ENCODE measurements at regions not wholly inside any gene's neighbourhood (a gene's known extent, or its start where the extent isn't known, plus 50 kb on each side); places are given as distances from the start of the nearest gene placed in this dataset.

DNA sequence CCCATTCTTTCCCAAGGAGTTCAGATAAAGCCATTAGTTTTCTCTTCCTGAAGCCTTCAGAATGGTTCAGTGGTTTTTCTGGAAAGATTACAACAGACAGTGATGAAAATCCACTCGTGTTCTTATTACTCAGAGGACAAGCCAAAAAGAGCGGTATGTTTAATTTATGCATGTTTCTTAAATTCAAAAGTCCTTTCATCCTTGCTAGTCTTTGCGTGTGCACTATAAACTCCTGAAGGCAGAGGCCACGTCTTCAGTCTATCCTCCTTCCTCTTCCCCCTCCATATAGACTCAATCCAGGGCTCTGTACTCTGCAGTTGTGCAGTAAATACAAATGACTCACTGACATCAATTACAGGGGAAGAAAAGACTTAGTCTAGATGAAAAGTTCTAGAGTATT, 409.2 kb upstream of the PLXNA2 start:
- WGBS, 2 donors, result 67 to 72% methylated on average over 4 of the region's 4 CpGs
- intact Hi-C loops (cut with DNase I), result no loop called here

DNA sequence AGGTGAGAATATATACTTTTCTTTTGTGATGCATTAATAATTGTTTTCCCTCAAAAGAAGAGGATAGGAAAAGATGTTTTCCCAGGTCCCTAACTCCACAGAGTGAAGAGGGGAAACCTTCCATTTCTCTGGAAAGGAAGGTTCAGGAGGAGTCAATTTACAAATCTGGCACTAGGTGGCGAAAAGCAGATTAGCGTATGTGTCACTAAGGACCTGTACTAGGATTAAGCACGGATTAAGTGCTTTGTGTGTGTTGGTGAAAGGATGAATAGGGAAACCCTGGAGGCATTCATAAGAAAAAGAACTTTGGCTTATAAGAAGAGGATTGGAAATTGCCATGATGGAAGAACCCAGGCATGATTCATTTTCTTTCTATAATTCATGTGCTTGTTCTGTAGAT, 410.1 kb upstream of the PLXNA2 start:
- no peak for DNase-seq
- H3K27me3 ChIP-seq, result no peaks in the 10 kb centered on the region
- no peaks in the 10 kb centered on the region for H3K4me1 ChIP-seq
- TF ChIP-seq, protein P1, sequence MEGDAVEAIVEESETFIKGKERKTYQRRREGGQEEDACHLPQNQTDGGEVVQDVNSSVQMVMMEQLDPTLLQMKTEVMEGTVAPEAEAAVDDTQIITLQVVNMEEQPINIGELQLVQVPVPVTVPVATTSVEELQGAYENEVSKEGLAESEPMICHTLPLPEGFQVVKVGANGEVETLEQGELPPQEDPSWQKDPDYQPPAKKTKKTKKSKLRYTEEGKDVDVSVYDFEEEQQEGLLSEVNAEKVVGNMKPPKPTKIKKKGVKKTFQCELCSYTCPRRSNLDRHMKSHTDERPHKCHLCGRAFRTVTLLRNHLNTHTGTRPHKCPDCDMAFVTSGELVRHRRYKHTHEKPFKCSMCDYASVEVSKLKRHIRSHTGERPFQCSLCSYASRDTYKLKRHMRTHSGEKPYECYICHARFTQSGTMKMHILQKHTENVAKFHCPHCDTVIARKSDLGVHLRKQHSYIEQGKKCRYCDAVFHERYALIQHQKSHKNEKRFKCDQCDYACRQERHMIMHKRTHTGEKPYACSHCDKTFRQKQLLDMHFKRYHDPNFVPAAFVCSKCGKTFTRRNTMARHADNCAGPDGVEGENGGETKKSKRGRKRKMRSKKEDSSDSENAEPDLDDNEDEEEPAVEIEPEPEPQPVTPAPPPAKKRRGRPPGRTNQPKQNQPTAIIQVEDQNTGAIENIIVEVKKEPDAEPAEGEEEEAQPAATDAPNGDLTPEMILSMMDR (IDR thresholded peaks at IDR 0.05), result no peak
- TF ChIP-seq POLR2AphosphoS5 (IDR thresholded peaks at IDR 0.05) (no peak), POLR2A (IDR thresholded peaks at IDR 0.05) (no peak), EP300 (IDR thresholded peaks at IDR 0.05) (no peak)
- H3K9me3 ChIP-seq, result no peaks in the 10 kb centered on the region
- no peak overlapping the region for H3K27ac ChIP-seq
- H3K36me3 ChIP-seq, result no peaks in the 10 kb centered on the region
- H3K4me3 ChIP-seq, result no peak overlapping the region
- intact Hi-C loops (cut with DNase I), result no loop called here
- WGBS, 2 donors, result 22 to 56% methylated on average over 3 of the region's 3 CpGs

More for the DNA sequence above, 409.2 kb upstream of the PLXNA2 start:
- Histone ChIP-seq H3K4me3 (no peak overlapping the region), H3K9me3 (no peaks in the 10 kb centered on the region), H3K27me3 (peaks cover 0 to 3% (median 0%) of the 10 kb centered on the region in 3 donors), H3K27ac (no peak overlapping the region), H3K36me3 (no peaks in the 10 kb centered on the region), H3K4me1 (no peaks in the 10 kb centered on the region)
- TF ChIP-seq POLR2A (IDR thresholded peaks at IDR 0.05), result no peak
- no peak for TF ChIP-seq EP300 (IDR thresholded peaks at IDR 0.05)
- no peak for TF ChIP-seq POLR2AphosphoS5 (IDR thresholded peaks at IDR 0.05)
- TF ChIP-seq, protein P1 (IDR thresholded peaks at IDR 0.05), result no peak
- DNase-seq, result no peak

DNA sequence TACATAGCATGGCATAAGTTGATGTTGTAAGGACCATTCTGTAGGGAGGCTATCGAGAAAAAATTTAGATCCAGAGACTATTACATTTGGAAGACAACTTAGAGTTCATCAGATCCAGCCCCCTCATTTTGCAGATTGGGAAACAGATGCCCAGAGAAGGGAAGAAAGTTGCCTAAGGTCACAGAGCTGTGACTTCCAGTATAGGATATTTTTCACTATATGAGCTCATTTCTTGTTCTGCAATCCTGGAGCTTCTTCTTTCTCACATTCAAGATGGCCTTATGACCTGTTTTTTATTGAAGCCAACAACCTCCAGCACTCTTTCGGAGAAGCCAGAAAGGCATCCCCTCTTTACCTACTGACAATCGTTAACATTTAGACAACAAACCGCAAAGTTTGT, 421.8 kb upstream of the PLXNA2 start:
- intact Hi-C loops (cut with DNase I), result no loop called here

DNA sequence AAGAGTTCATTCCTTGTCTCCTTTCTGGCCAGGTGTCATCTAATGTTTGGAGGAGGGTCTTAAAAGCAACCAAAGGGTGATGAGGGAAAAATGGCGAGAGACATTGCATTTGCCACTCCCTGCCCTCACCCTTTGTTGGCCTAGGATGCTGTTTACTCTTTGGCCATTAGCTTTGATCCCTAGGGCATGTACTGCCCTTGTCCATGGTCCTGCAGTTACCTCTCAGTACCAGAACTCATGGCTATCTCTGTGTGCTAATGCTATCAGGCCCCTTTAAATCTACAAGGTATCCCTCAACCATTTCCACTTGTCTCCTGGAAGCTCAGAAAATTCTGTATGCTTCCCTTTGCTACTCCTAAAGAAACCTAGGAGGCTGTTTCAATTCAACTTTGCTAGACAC, 424.8 kb upstream of the PLXNA2 start:
- intact Hi-C loops (cut with DNase I), result no loop called here
- no peak overlapping the region for H3K27ac ChIP-seq
- H3K4me1 ChIP-seq, result no peaks in the 10 kb centered on the region
- H3K27me3 ChIP-seq, result no peaks in the 10 kb centered on the region
- DNase-seq, result no peak
- no peaks in the 10 kb centered on the region for H3K36me3 ChIP-seq
- TF ChIP-seq POLR2A (IDR thresholded peaks at IDR 0.05) (no peak), POLR2AphosphoS5 (IDR thresholded peaks at IDR 0.05) (no peak), EP300 (IDR thresholded peaks at IDR 0.05) (no peak)
- TF ChIP-seq, protein P1 (IDR thresholded peaks at IDR 0.05), result no peak
- H3K4me3 ChIP-seq, result no peak overlapping the region
- H3K9me3 ChIP-seq, result no peaks in the 10 kb centered on the region
- 25 to 54% methylated on average over 1 of the region's 1 CpG for WGBS, 2 donors

More for the DNA sequence above, 421.8 kb upstream of the PLXNA2 start:
- DNase-seq, result no peak
- WGBS, 2 donors, result 88% methylated on average over 4 of the region's 4 CpGs
- H3K27me3 ChIP-seq, result no peaks in the 10 kb centered on the region
- H3K4me1 ChIP-seq, result no peaks in the 10 kb centered on the region
- no peak overlapping the region for H3K4me3 ChIP-seq
- TF ChIP-seq EP300 (IDR thresholded peaks at IDR 0.05) (no peak), POLR2AphosphoS5 (IDR thresholded peaks at IDR 0.05) (no peak), POLR2A (IDR thresholded peaks at IDR 0.05) (no peak)
- TF ChIP-seq, protein P1 (IDR thresholded peaks at IDR 0.05), result no peak
- H3K9me3 ChIP-seq, result no peaks in the 10 kb centered on the region
- H3K36me3 ChIP-seq, result no peaks in the 10 kb centered on the region
- H3K27ac ChIP-seq, result no peak overlapping the region

DNA sequence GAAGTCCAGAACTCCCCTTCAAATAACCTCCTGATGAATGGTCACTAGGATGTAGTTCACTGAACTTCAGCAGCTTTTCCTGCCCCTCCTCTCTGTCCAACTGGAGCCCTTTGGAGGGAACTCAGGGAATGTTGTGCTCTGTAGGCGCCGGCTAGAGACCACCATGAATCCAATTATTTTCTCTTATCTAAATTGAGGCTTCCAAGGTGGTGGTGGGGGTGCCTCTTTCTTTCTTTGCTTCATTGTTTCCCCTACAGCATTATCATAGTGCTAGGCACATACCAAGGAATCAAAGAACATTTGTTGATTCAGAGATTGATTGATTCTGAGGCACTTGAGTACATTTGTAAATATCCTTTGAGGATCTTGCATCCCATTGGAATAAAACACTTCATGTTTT, 426.6 kb upstream of the PLXNA2 start:
- TF ChIP-seq POLR2AphosphoS5 (IDR thresholded peaks at IDR 0.05), result no peak
- no peak for TF ChIP-seq EP300 (IDR thresholded peaks at IDR 0.05)
- TF ChIP-seq POLR2A (IDR thresholded peaks at IDR 0.05), result no peak
- TF ChIP-seq, protein P1 (IDR thresholded peaks at IDR 0.05), result no peak
- no peak for DNase-seq
- Histone ChIP-seq H3K27me3 (no peaks in the 10 kb centered on the region), H3K4me3 (no peak overlapping the region), H3K9me3 (no peaks in the 10 kb centered on the region), H3K4me1 (no peaks in the 10 kb centered on the region), H3K27ac (no peak overlapping the region), H3K36me3 (no peaks in the 10 kb centered on the region)
- intact Hi-C loops (cut with DNase I), result no loop called here
- WGBS, 2 donors, result 86 to 91% methylated on average over 2 of the region's 2 CpGs

All from sigmoid colon (tissue), 6 donors.